IPS DF 4.7 (cell line): ENCODE measurements at regions not wholly inside any gene's neighbourhood (a gene's known extent, or its start where the extent isn't known, plus 50 kb on each side); places are given as distances from the start of the nearest gene placed in this dataset.

Experiments used
- DNase-seq: peaks from one replicate; pipeline ENCODE4 v3.0.0-alpha.2; 2013; ENCODE audit warnings: low spot score; ENCODE audit errors: extremely low read depth

DNA sequence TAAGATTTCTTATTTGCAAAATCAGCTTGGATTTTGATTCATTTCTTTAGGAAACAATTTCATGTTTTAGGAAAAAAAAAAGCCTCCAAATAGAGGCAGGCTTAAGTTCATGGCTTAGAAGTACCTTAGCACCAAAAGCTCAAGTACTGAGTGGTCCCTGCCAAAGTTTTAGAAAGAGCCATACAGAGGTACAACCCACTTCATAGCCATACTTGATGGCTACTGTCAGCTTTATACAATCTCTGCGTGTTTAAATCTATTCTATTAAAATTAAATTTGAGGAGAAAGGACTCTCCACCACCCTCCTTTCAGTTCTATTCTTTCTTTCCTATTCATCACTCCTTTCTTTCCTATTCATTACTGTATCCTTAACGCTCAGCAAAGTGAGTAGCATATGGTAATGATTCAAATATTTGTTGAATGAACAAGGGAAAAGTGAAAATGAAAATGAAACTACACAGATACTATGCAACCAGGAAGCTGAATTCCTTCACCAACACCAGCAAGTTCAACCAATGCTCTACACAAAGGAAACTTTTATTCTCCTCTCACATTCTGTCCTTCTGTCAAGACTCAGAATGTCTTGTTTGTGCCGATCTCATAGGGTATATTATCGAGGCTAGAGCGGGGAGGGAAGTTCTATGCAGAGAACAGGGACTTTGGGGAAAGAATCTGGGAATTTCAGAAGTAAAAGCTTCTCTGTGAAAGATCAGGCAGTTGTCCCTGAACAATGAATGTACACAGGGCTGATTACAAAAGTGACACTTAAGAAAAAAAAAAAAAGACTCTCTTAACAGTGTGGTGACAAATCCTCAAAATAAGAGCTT, 138.6 kb upstream of the SPEF2 start:
- no peak for DNase-seq

DNA sequence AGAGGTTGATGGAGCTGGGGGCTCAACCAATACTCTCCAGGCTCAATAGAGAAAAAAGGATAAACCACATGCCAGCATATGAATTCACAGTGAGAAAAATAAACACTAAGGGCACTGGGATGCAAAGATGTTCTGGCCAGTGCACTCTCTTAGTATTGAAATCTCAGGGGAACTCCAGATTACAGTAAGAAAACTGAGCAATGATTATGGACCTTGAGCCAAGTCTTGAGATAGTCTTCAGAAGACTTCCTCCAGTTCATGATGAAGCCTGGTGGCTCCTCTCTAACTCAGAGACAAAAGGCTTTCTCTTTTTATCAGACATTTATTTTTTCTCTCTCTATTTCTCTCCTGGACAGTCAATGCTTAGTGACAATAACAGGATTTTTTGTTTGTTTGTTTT, 139.8 kb upstream of the SPEF2 start:
- no peak for DNase-seq

DNA sequence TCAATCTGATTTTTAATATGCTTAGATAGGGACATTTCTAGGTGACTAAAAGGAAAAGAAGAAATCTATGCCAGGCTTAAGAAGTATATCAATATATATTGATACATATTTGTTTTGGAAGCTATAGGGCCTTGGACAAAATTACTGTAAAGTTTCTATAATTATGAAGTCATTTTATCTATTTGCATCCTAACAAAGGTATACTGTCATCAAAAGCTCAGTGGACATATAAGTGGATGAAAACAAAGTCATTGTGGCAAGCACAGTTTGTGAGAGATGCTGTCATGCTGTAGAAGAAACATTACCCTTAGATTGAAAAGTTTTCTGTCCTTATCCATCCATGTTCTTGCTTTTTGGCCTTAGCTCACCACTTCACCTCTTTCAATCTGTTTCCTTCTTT, 140.3 kb upstream of the SPEF2 start:
- DNase-seq, result no peak

DNA sequence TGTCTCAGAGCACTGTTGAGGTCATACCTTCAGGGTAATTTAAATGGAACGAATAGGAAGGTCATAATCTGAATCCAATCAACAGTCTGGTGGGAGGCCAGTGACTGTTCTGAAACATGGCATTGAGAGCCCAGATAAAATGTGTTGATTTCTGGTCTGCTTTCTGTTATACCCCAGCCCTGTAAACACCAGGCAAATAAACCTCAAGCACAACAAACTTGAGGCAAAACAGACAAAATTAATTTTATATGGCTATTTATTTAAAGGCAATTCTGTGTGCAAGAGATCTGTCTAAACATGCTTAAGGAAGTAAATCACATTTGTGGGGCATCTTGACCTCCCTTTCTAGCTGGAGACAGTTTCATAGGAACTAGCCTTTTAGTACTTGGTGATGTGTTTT, 140.9 kb upstream of the SPEF2 start:
- no peak for DNase-seq

DNA sequence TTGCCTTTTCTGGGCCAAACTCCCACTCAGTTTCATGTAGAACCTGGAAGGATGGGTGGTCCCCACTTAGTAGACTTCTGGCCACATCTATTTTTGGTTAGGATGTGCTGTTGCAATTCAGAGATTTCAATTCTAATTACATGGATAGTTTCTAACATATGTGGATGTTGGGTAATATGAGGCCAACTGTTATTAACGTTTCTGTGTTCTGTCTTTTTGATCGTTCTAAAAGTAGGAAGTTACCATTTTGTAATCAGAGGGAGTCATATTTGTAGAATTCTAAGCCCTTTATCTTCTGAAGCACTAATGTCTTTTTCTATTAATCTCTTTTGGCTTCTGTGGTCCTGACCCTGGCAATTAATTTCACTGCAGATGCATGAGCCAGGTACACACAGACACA, 141.6 kb upstream of the SPEF2 start:
- no peak for DNase-seq

DNA sequence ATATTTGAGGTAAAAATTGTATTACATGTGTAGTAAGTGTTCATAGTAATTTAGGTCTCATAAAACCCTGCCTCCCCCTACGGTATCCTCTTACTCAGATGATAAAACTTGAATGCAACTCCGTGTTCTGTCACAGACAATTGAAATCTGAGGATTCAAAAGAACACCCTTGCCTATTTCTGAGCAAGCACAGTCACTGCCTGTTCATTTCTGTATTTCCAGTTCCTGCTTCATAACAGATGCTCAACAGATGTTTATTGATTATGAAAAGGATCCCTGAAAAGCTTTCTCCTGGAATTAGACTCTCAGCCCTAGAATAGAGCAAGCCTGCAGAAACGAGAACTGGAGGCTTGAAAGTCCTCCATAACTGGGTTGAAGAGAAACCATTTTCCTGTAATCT, 144.1 kb upstream of the SPEF2 start:
- DNase-seq, result no peak

DNA sequence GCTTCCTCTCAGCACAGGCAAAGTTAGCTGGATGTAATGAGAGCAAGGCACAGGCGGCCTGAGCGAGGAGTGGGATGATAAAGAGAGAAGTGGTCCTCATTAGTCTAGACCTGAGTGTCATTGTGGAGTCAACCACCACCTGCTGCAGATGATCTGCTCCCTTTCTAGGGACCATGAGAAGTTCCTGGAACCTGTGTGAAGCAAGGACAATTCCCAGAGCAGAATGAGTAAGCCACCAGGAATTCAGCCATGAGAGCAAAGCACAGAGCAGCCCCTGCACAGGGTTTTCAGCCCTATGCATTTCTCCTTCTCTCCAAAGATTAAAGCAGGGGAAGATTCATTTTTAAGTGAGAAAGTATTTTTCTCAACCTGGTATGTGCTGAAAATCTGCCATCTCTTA, 146.8 kb upstream of the SPEF2 start:
- DNase-seq, result no peak

DNA sequence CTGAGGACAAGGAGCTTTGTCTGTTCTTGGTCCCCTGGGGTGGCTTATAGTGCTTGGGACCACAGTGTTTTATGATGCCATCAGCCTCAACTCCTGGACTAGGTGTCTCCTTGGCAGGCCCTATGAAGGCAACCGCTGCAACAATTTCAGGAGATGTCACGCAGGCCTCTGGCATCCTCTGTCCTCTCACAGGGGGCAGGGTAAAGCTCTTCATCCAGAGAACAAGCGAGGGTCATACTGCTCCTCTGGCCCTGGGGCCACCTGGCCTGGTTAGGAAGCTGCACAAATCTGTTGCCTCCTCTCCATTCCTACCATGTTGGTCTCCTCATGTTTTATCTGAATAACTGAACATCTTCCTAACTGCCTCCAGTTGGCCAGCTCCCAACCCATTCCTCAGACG, 148.9 kb upstream of the SPEF2 start:
- DNase-seq, result no peak

DNA sequence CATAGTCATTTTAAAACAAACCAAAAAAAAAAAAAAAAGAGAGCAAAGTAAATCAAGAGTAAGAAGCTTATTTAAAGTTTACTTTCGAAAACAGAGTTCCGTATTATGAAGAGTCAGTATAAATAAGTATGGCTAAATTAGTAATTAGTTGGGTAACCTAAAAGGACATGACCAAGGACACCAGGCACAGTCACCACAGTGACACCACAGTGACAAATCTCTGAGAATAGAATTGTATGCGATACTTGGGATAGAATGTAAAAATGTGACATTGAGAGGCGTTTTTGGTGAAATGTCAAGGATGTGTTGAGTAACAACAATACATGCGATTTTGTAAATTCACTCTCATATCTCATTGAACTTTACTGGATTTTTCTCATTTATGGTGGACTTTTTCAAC, 150.9 kb upstream of the SPEF2 start:
- no peak for DNase-seq

DNA sequence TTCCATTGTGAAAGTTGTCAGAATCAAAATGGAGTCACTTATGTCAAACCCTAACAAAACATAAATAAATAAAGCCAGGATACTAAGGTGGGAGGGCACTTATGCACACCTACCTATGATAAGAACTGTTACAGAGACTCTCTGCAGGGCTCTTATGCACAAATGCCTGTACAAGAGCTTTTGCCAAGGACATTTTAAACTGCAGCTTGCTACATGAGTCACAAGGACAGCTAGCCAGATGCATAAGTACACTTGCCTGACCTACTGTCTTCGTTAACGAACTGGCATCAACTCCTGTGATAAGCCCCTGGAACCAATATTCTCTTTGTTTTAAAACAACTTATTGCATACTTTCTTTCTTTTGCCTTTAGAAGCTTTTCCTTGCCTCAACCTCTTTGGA, 152.9 kb upstream of the SPEF2 start:
- no peak for DNase-seq

DNA sequence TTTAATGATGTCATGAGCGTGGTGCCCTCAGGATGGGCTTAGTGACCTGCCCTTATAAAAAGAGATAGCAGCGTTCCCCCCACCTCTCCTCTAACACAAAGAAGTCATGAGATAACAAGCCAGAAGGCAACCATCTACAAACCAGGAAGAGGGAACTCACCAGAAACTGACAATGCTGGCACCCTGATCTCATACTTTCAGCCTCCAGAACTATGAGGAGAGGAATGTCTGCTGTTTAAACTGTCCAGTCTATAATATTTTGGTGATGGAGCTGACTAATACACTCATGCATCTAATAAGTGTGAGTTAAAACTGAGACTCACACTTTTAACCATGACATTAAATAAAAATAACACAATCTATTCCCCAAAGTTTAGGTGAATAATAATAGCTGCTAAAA, 156.1 kb upstream of the SPEF2 start:
- DNase-seq, result no peak

DNA sequence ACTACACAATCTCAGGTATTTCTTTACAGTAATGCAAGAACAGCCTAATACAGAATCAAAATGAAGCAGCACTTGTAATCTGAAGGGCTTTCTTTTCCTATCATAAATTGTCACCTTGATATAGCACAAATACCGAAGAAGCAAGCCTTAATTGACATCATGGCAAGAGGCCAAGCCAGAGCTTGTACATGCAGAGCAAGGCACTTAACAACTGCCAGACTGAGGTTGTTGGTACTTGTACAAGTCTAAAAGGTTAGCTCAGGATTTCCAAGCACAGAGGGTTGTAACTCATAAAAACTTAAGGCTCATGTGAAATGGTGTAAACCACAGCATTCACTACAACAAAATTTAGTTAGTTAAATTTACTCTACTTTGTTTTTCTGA, 158.8 kb upstream of the SPEF2 start:
- DNase-seq, result no peak

DNA sequence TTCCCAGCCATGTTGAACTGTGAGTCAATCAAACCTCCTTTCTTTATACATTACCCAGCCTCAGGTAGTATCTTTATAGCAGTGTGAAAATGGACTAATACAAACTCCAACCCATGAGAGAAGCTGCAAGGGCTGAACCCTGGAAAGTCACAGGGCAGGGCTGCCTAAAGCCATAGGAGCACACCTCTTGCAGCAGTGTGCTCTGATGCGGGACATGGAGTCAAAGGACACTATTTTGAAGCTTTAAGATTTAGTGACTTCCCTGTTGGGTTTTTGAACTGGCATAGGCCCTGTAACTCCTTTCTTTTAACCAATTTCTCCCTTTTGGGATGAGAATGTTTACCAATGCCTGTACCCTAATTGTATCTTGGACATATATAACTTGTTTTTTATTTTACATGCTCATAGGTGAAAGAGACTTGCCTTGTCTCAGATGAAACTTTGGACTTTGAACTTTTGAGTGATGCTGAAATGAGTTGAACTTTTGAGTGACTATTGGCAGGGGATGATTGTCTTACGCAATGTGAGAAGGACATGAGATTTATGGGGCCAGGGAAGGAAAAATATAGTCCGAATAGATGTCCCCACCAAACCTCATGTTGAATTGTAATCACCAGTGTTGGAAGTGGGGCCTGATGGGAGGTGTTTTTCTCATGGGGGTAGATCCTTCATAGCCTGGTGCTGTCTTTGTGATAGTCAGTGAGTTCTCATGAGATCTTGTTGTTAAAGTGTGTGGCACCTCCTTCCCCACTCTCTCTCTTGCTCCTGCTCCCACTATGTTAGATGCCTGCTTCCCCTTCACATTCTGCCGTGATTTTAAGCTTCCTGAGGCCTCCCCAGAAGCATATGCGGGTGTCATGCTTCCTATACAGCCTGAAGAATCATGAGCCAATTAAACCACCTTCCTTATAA, 159.5 kb upstream of the SPEF2 start:
- DNase-seq, result no peak

DNA sequence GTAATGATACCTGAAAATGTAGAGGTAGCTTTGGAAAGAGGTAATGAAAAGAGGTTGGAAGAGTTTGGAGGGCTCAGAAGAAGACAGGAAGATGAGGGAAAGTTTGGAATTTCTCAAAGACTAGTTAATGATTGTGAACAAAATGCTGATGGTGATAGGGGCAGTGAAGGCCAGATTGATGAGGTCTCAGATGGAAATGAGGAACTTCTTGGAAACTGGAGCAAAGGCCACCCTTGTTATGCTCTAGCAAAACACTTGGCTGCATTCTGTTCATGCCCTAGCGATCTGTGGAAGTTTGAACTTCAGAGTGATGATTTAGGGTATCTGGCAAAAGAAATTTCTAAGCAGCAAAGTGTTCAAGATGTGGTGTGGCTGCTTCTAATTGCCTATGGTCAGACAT, 161.2 kb upstream of the SPEF2 start:
- DNase-seq, result no peak

DNA sequence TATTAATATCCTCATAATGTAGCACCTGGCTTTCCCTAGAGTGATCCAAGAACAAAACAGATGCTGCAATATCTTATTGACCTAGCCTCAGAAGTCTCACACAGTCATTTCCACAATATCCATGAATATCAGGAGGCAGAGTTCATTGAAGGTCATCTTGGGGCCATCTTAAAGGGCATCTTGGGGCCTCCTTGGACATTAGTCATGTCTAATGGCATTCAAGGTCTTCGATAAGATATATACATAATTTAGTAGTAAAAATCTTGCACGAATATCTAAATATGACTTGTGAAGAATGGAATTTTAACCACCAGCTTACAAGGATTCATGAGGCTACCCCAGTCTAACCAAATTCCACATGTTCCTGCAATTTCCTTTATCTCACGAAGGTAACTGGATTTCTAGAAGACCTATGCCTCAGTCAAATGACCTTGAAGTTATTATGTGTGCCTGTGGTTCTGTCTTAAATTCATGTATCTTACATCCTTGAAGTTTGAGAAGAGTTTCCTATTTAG, 163.6 kb upstream of the SPEF2 start:
- no peak for DNase-seq

DNA sequence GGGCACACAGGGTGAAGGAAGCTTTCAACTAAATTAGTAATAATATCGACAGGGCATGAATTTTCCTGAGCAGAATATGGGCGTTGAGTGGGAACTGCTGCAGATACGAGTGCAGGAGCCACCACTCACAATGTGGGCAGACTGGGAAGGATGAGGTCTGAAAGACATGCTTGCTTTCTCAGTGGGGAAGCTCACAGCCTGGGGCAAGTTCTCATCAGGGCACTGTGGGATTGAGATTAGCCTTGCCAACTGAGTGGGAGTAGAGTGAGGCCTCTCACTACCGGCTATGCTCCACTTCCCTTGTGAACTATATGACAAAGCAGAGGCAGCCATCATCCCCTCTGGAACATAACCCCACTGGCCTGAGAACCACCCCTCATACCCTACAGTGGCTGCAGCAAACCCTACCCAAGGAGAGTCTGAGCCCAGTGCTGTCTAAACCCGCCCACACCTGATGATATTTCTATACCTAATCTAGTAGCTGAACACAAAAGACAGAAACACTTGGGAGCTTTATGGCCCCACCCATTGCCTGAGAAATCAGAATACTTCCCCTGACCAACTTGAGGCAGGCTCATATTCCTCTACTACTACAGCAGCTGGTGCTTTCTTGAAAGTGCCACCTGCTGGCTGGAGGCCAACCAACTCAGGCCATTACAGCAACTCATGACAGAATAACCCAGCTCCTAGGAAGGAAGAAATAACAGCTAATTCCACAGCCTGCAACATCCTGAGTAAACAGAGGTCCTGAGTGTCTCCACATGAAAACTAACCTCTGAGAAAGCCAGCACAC, 173.7 kb upstream of the SPEF2 start:
- no peak for DNase-seq

DNA sequence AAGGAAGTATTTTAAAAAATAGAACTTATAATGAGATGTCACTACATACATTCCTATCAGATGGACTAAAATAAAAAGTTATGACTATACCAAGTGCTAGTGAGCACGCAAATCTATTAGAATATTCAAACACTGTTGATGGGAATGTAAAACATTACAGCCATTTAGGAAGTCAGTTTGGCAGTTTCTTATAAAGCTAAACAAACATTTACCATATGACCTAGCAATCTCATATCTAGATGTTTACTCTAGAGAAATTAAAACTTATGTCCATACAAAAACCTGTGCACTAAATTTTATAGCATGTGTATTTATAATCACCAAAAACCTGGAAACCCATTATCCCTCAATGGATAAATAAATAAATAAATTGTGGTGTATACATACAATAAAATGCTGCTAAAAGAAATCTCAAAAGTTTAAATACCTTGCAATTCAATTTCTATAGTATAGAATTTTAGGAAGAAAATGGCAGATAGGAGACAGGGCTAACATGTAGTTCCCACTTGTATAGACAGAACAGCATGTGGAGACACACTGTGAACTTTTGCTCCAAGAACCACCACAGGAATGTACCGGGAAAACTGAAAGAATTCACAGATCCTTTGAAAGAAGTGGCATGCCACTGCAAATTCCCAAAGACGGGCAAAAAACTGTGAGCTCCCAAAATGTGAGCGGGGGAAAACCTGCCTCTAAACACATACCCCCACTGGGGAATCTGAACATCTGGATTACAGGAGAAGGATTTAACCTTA, 174.6 kb upstream of the SPEF2 start:
- DNase-seq, result no peak

DNA sequence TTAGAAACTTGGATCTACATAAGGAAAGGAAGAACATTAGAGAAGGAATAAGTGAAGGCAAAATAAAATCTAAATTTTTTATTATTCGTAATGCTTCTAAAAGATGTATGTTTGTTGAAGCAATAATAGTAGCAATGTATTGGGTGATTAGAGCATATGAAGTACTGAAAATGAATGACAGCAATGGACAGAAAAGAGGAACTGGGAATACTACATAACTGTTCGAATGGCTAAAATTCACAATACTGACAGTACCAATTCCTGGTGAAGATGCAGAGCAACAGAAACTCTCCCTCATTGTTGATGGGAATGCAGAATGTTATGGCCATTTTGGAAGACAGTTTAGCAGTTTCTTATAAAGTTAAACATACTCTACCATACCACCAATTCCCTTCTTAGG, 177.3 kb upstream of the SPEF2 start:
- DNase-seq, result no peak

DNA sequence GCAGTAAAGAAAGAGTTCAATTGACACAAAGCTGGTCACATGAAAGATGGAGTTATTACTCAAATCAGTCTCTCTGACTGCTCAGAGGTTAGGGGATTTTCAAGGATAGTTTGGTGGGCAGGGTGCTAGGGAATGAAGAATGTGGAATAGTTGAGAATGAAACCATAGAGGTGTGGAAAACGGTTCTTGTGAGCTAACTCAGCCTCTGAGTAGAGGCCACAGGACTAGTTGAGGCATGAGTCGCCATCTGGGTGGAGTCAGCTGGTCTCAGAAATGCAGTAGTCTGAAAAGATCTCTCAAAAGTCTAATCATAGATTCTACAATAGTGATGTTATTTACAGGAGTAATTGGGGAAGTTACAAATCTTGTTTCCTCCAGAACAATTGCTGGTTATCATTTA, 178.9 kb upstream of the SPEF2 start:
- DNase-seq, result no peak

DNA sequence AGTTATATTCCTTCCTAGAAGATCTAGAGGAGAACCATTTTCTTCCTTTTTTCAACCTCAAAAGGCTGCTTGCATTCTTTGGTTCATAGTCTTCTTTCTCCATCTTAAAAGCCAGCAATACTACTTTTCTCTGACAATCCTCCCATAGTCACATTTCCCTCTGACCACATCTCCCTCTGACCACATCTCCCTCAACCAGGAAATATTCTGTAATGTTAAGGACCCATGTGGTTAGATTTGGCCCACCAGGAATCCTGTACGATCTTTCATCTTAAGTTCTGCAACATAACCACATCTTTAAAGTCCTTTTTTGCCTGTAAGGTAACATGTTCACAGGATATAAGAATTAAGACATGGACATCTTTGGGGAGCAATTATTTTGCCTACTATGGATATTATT, 179.4 kb upstream of the SPEF2 start:
- no peak for DNase-seq
